ENCODE measurements at regions not wholly inside any gene's neighbourhood (a gene's known extent, or its start where the extent isn't known, plus 50 kb on each side); places are given as distances from the start of the nearest gene placed in this dataset.
"Not testable (repeated sequence)": the region's sequence is repeated elsewhere in the genome, so short reads cannot be mapped to it uniquely, and the experiment has no call there.

- Mint-ChIP-seq H3K27me3 (peaks cover 0 to 6% of the 10 kb centered on the region in 2 donors), H3K9me3 (no peaks in the 10 kb centered on the region), H3K27ac (no peak overlapping the region), H3K4me1 (no peaks in the 10 kb centered on the region), H3K4me3 (no peak overlapping the region), H3K36me3 (peaks cover 0 to 4% (median 0%) of the 10 kb centered on the region in 3 donors)
- no peaks in the 10 kb centered on the region for H3K27me3 ChIP-seq (ENCODE audit: insufficient read depth, low read length, poor library complexity, severe bottlenecking)
- ChIA-PET CTCF (no interaction called here), POLR2A (no interaction called here)
- H3K4me1 ChIP-seq (ENCODE audit: insufficient read depth, low read length), result no peaks in the 10 kb centered on the region
- DNase-seq, result no peak
- no peaks in the 10 kb centered on the region for H3K9me3 ChIP-seq (ENCODE audit: low read length)
- H3K36me3 ChIP-seq (ENCODE audit: insufficient read depth, low read length), result no peaks in the 10 kb centered on the region
- H3K4me3 ChIP-seq (ENCODE audit: low read length), result no peak overlapping the region
- no peak overlapping the region for H3K27ac ChIP-seq (ENCODE audit: low read depth, low read length)
Measured at GRCh38 chr1:194367121-194367520, 1180.7 kb upstream of the B3GALT2 start.

- Histone ChIP-seq H3K9me3 (ENCODE audit: low read length) (no peaks in the 10 kb centered on the region), H3K4me1 (ENCODE audit: insufficient read depth, low read length) (no peaks in the 10 kb centered on the region), H3K4me3 (ENCODE audit: low read length) (no peak overlapping the region), H3K27ac (ENCODE audit: low read depth, low read length) (no peak overlapping the region), H3K27me3 (ENCODE audit: insufficient read depth, low read length, poor library complexity, severe bottlenecking) (no peaks in the 10 kb centered on the region), H3K36me3 (ENCODE audit: insufficient read depth, low read length) (no peaks in the 10 kb centered on the region)
- POLR2A ChIA-PET, result no interaction called here
- Mint-ChIP-seq H3K4me1 (no peaks in the 10 kb centered on the region), H3K36me3 (peaks cover 0 to 4% (median 0%) of the 10 kb centered on the region in 3 donors), H3K9me3 (no peaks in the 10 kb centered on the region), H3K27me3 (peaks cover 0 to 6% of the 10 kb centered on the region in 2 donors), H3K4me3 (no peak overlapping the region), H3K27ac (no peak overlapping the region)
- DNase-seq, result no peak
- CTCF ChIA-PET, result no interaction called here
Measured at GRCh38 chr1:194366705-194367104, 1180.3 kb upstream of the B3GALT2 start.

- POLR2A ChIA-PET, result no interaction called here
Measured at GRCh38 chr1:194362327-194362726, 1175.9 kb upstream of the B3GALT2 start.

GRCh38 chr1:194361374-194362131 is 1175.1 kb upstream of the B3GALT2 start:
- H3K27ac Mint-ChIP-seq, result no peak overlapping the region
- no peak overlapping the region for H3K4me3 Mint-ChIP-seq
- no peaks in the 10 kb centered on the region for H3K4me1 ChIP-seq (ENCODE audit: insufficient read depth, low read length)
- no peaks in the 10 kb centered on the region for H3K36me3 ChIP-seq (ENCODE audit: insufficient read depth, low read length)
- no peaks in the 10 kb centered on the region for H3K27me3 Mint-ChIP-seq
- H3K27me3 ChIP-seq (ENCODE audit: insufficient read depth, low read length, poor library complexity, severe bottlenecking), result no peaks in the 10 kb centered on the region
- H3K9me3 Mint-ChIP-seq, result no peaks in the 10 kb centered on the region
- H3K4me1 Mint-ChIP-seq, result no peaks in the 10 kb centered on the region
- H3K27ac ChIP-seq (ENCODE audit: low read depth, low read length), result no peak overlapping the region
- ChIA-PET CTCF (no interaction called here), POLR2A (no interaction called here)
- no peak for DNase-seq
- H3K36me3 Mint-ChIP-seq, result no peaks in the 10 kb centered on the region
- H3K9me3 ChIP-seq (ENCODE audit: low read length), result no peaks in the 10 kb centered on the region
- no peak overlapping the region for H3K4me3 ChIP-seq (ENCODE audit: low read length)

More at GRCh38 chr1:194362327-194362726, 1175.9 kb upstream of the B3GALT2 start:
- no peak for DNase-seq
- H3K27ac ChIP-seq (ENCODE audit: low read depth, low read length), result no peak overlapping the region
- H3K4me1 ChIP-seq (ENCODE audit: insufficient read depth, low read length), result no peaks in the 10 kb centered on the region
- Mint-ChIP-seq H3K27me3 (no peaks in the 10 kb centered on the region), H3K9me3 (no peaks in the 10 kb centered on the region), H3K27ac (no peak overlapping the region), H3K4me1 (no peaks in the 10 kb centered on the region), H3K4me3 (no peak overlapping the region), H3K36me3 (no peaks in the 10 kb centered on the region)
- H3K9me3 ChIP-seq (ENCODE audit: low read length), result no peaks in the 10 kb centered on the region
- no peaks in the 10 kb centered on the region for H3K36me3 ChIP-seq (ENCODE audit: insufficient read depth, low read length)
- CTCF ChIA-PET, result no interaction called here
- no peaks in the 10 kb centered on the region for H3K27me3 ChIP-seq (ENCODE audit: insufficient read depth, low read length, poor library complexity, severe bottlenecking)
- H3K4me3 ChIP-seq (ENCODE audit: low read length), result no peak overlapping the region

- ChIA-PET POLR2A (no interaction called here), CTCF (no interaction called here)
- DNase-seq, result no peak
- Histone ChIP-seq H3K36me3 (ENCODE audit: insufficient read depth, low read length) (no peaks in the 10 kb centered on the region), H3K4me3 (ENCODE audit: low read length) (no peak overlapping the region), H3K27me3 (ENCODE audit: insufficient read depth, low read length, poor library complexity, severe bottlenecking) (no peaks in the 10 kb centered on the region), H3K4me1 (ENCODE audit: insufficient read depth, low read length) (no peaks in the 10 kb centered on the region), H3K27ac (ENCODE audit: low read depth, low read length) (no peak overlapping the region), H3K9me3 (ENCODE audit: low read length) (no peaks in the 10 kb centered on the region)
- H3K36me3 Mint-ChIP-seq, result no peaks in the 10 kb centered on the region
- H3K4me1 Mint-ChIP-seq, result no peaks in the 10 kb centered on the region
- no peak overlapping the region for H3K4me3 Mint-ChIP-seq
- no peaks in the 10 kb centered on the region for H3K9me3 Mint-ChIP-seq
- H3K27ac Mint-ChIP-seq, result no peak overlapping the region
- H3K27me3 Mint-ChIP-seq, result no peaks in the 10 kb centered on the region
Measured at GRCh38 chr1:194358208-194358581, 1171.8 kb upstream of the B3GALT2 start.

GRCh38 chr1:194357573-194358207 is 1171.3 kb upstream of the B3GALT2 start:
- H3K36me3 Mint-ChIP-seq; H3K27ac Mint-ChIP-seq; H3K36me3 ChIP-seq (ENCODE audit: insufficient read depth, low read length); H3K27ac ChIP-seq (ENCODE audit: low read depth, low read length); CTCF ChIA-PET; H3K27me3 ChIP-seq (ENCODE audit: insufficient read depth, low read length, poor library complexity, severe bottlenecking); POLR2A ChIA-PET; H3K9me3 ChIP-seq (ENCODE audit: low read length); H3K4me3 Mint-ChIP-seq; DNase-seq; H3K4me1 Mint-ChIP-seq; H3K4me1 ChIP-seq (ENCODE audit: insufficient read depth, low read length); H3K27me3 Mint-ChIP-seq; H3K9me3 Mint-ChIP-seq; H3K4me3 ChIP-seq (ENCODE audit: low read length): not testable (repeated sequence)

- no peaks in the 10 kb centered on the region for H3K36me3 ChIP-seq (ENCODE audit: insufficient read depth, low read length)
- no peaks in the 10 kb centered on the region for H3K27me3 ChIP-seq (ENCODE audit: insufficient read depth, low read length, poor library complexity, severe bottlenecking)
- Mint-ChIP-seq H3K4me3 (no peak overlapping the region), H3K27me3 (no peaks in the 10 kb centered on the region), H3K4me1 (no peaks in the 10 kb centered on the region), H3K9me3 (no peaks in the 10 kb centered on the region), H3K36me3 (no peaks in the 10 kb centered on the region), H3K27ac (no peak overlapping the region)
- no peak overlapping the region for H3K27ac ChIP-seq (ENCODE audit: low read depth, low read length)
- CTCF ChIA-PET, result no interaction called here
- H3K9me3 ChIP-seq (ENCODE audit: low read length), result no peaks in the 10 kb centered on the region
- POLR2A ChIA-PET, result no interaction called here
- no peaks in the 10 kb centered on the region for H3K4me1 ChIP-seq (ENCODE audit: insufficient read depth, low read length)
- DNase-seq, result no peak
- no peak overlapping the region for H3K4me3 ChIP-seq (ENCODE audit: low read length)
Measured at GRCh38 chr1:194355488-194356106, 1169.2 kb upstream of the B3GALT2 start.

GRCh38 chr1:194353121-194353520 is 1166.7 kb upstream of the B3GALT2 start:
- no peak overlapping the region for H3K4me3 Mint-ChIP-seq
- Histone ChIP-seq H3K9me3 (ENCODE audit: low read length) (no peaks in the 10 kb centered on the region), H3K36me3 (ENCODE audit: insufficient read depth, low read length) (no peaks in the 10 kb centered on the region), H3K27ac (ENCODE audit: low read depth, low read length) (no peak overlapping the region), H3K27me3 (ENCODE audit: insufficient read depth, low read length, poor library complexity, severe bottlenecking) (no peaks in the 10 kb centered on the region), H3K4me1 (ENCODE audit: insufficient read depth, low read length) (no peaks in the 10 kb centered on the region), H3K4me3 (ENCODE audit: low read length) (no peak overlapping the region)
- peaks cover 0 to under 1% (median 0%) of the 10 kb centered on the region in 5 donors for H3K9me3 Mint-ChIP-seq
- DNase-seq, result no peak
- H3K36me3 Mint-ChIP-seq, result no peaks in the 10 kb centered on the region
- ChIA-PET POLR2A (no interaction called here), CTCF (no interaction called here)
- H3K4me1 Mint-ChIP-seq, result no peaks in the 10 kb centered on the region
- no peaks in the 10 kb centered on the region for H3K27me3 Mint-ChIP-seq
- no peak overlapping the region for H3K27ac Mint-ChIP-seq
